ENCODE measurements at regions not wholly inside any gene's neighbourhood (a gene's known extent, or its start where the extent isn't known, plus 50 kb on each side); places are given as distances from the start of the nearest gene placed in this dataset.
"Not testable (repeated sequence)": the region's sequence is repeated elsewhere in the genome, so short reads cannot be mapped to it uniquely, and the experiment has no call there.

GRCh38 chr4:86461849-86462248, 102.0 kb upstream of the MAPK10 start:
- DNase-seq, result no peak
- Mint-ChIP-seq H3K4me1 (no peaks in the 10 kb centered on the region), H3K4me3 (no peak overlapping the region), H3K27me3 (peaks cover 3% of the 10 kb centered on the region), H3K9me3 (ENCODE audit: insufficient read depth) (peaks cover 9% of the 10 kb centered on the region), H3K27ac (no peak overlapping the region)
- ChIA-PET POLR2A (no interaction called here), CTCF (no interaction called here)
- intact Hi-C loops (cut with micrococcal nuclease), result no loop called here
- Histone ChIP-seq H3K79me2 (ENCODE audit: control insufficient read depth, insufficient read depth, low read length) (no peaks in the 10 kb centered on the region), H4K20me1 (ENCODE audit: control insufficient read depth, insufficient read depth, low read length, poor library complexity, severe bottlenecking) (no peaks in the 10 kb centered on the region), H3K9ac (ENCODE audit: low read length) (no peak overlapping the region), H3K36me3 (replicated peaks in 1 of 2; ENCODE audit: control extremely low read depth in 1 of 2, control insufficient read depth in 1 of 2, extremely low read depth in 1 of 2, insufficient read depth in 2 of 2, low read length in 1 of 2) (no peaks in the 10 kb centered on the region), H3K27me3 (replicated peaks in 1 of 4; ENCODE audit: control extremely low read depth in 1 of 4, control insufficient read depth in 3 of 4, insufficient read depth in 4 of 4, low read length in 3 of 4) (no peaks in the 10 kb centered on the region), H3K27ac (ENCODE audit: low read length in 2 of 2) (no peak overlapping the region), H3K4me3 (ENCODE audit: control extremely low read depth in 1 of 5, extremely low read depth in 1 of 5, insufficient read depth in 1 of 5, low read depth in 2 of 5, low read length in 4 of 5) (no peak overlapping the region), H3K4me1 (ENCODE audit: control insufficient read depth in 2 of 2, insufficient read depth in 2 of 2, low read length in 2 of 2) (no peaks in the 10 kb centered on the region), H2AFZ (ENCODE audit: insufficient read depth, low read depth, low read length, poor library complexity, severe bottlenecking) (no peak overlapping the region), H3K4me2 (replicated peaks; ENCODE audit: low read depth, low read length, poor library complexity, severe bottlenecking) (no peak overlapping the region), H3K9me3 (ENCODE audit: control extremely low read depth in 1 of 3, control insufficient read depth in 2 of 3, insufficient read depth in 1 of 3, low read length in 2 of 3) (peaks cover 0 to 8% (median 1%) of the 10 kb centered on the region in 3 donors)
- TF ChIP-seq EZH2 (IDR thresholded peaks at IDR 0.05; ENCODE audit: borderline replicate concordance, insufficient read depth, low read depth, low read length, poor library complexity, severe bottlenecking) (no peak), CTCF (IDR thresholded peaks at IDR 0.05) (no peak)
- no peak for ATAC-seq (ENCODE audit: low read depth)
- WGBS (ENCODE audit: insufficient coverage), result 98% methylated on average over 4 of the region's 5 CpGs

GRCh38 chr4:86472377-86473019, 112.6 kb upstream of the MAPK10 start:
- Histone ChIP-seq H4K20me1 (ENCODE audit: control insufficient read depth, insufficient read depth, low read length, poor library complexity, severe bottlenecking) (no peaks in the 10 kb centered on the region), H3K4me1 (ENCODE audit: control insufficient read depth in 2 of 2, insufficient read depth in 2 of 2, low read length in 2 of 2) (no peaks in the 10 kb centered on the region), H3K4me2 (replicated peaks; ENCODE audit: low read depth, low read length, poor library complexity, severe bottlenecking) (no peak overlapping the region), H3K79me2 (ENCODE audit: control insufficient read depth, insufficient read depth, low read length) (no peaks in the 10 kb centered on the region), H2AFZ (ENCODE audit: insufficient read depth, low read depth, low read length, poor library complexity, severe bottlenecking) (no peak overlapping the region), H3K4me3 (ENCODE audit: control extremely low read depth in 1 of 5, extremely low read depth in 1 of 5, insufficient read depth in 1 of 5, low read depth in 2 of 5, low read length in 4 of 5) (no peak overlapping the region), H3K9me3 (ENCODE audit: control extremely low read depth in 1 of 3, control insufficient read depth in 2 of 3, insufficient read depth in 1 of 3, low read length in 2 of 3) (no peaks in the 10 kb centered on the region), H3K36me3 (replicated peaks in 1 of 2; ENCODE audit: control extremely low read depth in 1 of 2, control insufficient read depth in 1 of 2, extremely low read depth in 1 of 2, insufficient read depth in 2 of 2, low read length in 1 of 2) (no peaks in the 10 kb centered on the region), H3K27me3 (replicated peaks in 1 of 4; ENCODE audit: control extremely low read depth in 1 of 4, control insufficient read depth in 3 of 4, insufficient read depth in 4 of 4, low read length in 3 of 4) (no peaks in the 10 kb centered on the region), H3K27ac (ENCODE audit: low read length in 2 of 2) (no peak overlapping the region), H3K9ac (ENCODE audit: low read length) (no peak overlapping the region)
- Mint-ChIP-seq H3K4me3 (no peak overlapping the region), H3K27me3 (peaks cover 3% of the 10 kb centered on the region), H3K4me1 (no peaks in the 10 kb centered on the region), H3K27ac (no peak overlapping the region), H3K9me3 (ENCODE audit: insufficient read depth) (no peaks in the 10 kb centered on the region)
- ChIA-PET CTCF (no interaction called here), POLR2A (no interaction called here)
- no peak for ATAC-seq (ENCODE audit: low read depth)
- DNase-seq, result no peak
- intact Hi-C loops (cut with micrococcal nuclease), result no loop called here
- no peak for TF ChIP-seq CTCF (IDR thresholded peaks at IDR 0.05)
- no peak for TF ChIP-seq EZH2 (IDR thresholded peaks at IDR 0.05; ENCODE audit: borderline replicate concordance, insufficient read depth, low read depth, low read length, poor library complexity, severe bottlenecking)
- WGBS (ENCODE audit: insufficient coverage), result no CpG with 5 or more reads among the region's 1 CpG

GRCh38 chr4:86478151-86478550, 116.0 kb upstream of the PTPN13 start:
- H3K9ac ChIP-seq (ENCODE audit: low read length); H3K9me3 Mint-ChIP-seq (ENCODE audit: insufficient read depth); CTCF ChIA-PET; H2AFZ ChIP-seq (ENCODE audit: insufficient read depth, low read depth, low read length, poor library complexity, severe bottlenecking); H3K27ac Mint-ChIP-seq; ATAC-seq (ENCODE audit: low read depth); DNase-seq; H3K4me2 ChIP-seq (replicated peaks; ENCODE audit: low read depth, low read length, poor library complexity, severe bottlenecking); H4K20me1 ChIP-seq (ENCODE audit: control insufficient read depth, insufficient read depth, low read length, poor library complexity, severe bottlenecking); H3K9me3 ChIP-seq (ENCODE audit: control extremely low read depth in 1 of 3, control insufficient read depth in 2 of 3, insufficient read depth in 1 of 3, low read length in 2 of 3); H3K4me3 Mint-ChIP-seq; intact Hi-C loops (cut with micrococcal nuclease); H3K4me1 Mint-ChIP-seq; H3K27me3 ChIP-seq (replicated peaks in 1 of 4; ENCODE audit: control extremely low read depth in 1 of 4, control insufficient read depth in 3 of 4, insufficient read depth in 4 of 4, low read length in 3 of 4); H3K4me1 ChIP-seq (ENCODE audit: control insufficient read depth in 2 of 2, insufficient read depth in 2 of 2, low read length in 2 of 2); POLR2A ChIA-PET; H3K4me3 ChIP-seq (ENCODE audit: control extremely low read depth in 1 of 5, extremely low read depth in 1 of 5, insufficient read depth in 1 of 5, low read depth in 2 of 5, low read length in 4 of 5); H3K36me3 ChIP-seq (replicated peaks in 1 of 2; ENCODE audit: control extremely low read depth in 1 of 2, control insufficient read depth in 1 of 2, extremely low read depth in 1 of 2, insufficient read depth in 2 of 2, low read length in 1 of 2); H3K27ac ChIP-seq (ENCODE audit: low read length in 2 of 2); H3K79me2 ChIP-seq (ENCODE audit: control insufficient read depth, insufficient read depth, low read length); H3K27me3 Mint-ChIP-seq: not testable (repeated sequence)
- 97% methylated on average over 4 of the region's 4 CpGs for WGBS (ENCODE audit: insufficient coverage)
